SJSA1 (cell line): ENCODE measurements at regions not wholly inside any gene's neighbourhood (a gene's known extent, or its start where the extent isn't known, plus 50 kb on each side); places are given as distances from the start of the nearest gene placed in this dataset.

Source experiments
- DNase-seq, 2 experiments: peaks; one replicate each; pipeline ENCODE4 v3.0.0-alpha.2; 2015 to 2020; ENCODE audit warnings: low spot score in 2 of 2, low read depth in 1 of 2
- H3K27ac ChIP-seq: fragments of 250-450 bp; sonication (Bioruptor Pico); 2 replicates; pipeline ENCODE4 v1.5.1; 2020; ENCODE audit warnings: mild to moderate bottlenecking, moderate library complexity
- H3K27me3 ChIP-seq: fragments of 250-450 bp; sonication (Bioruptor Pico); replicated peaks from 2 replicates; pipeline ENCODE4 v1.5.1; 2020; ENCODE audit warnings: mild to moderate bottlenecking, moderate library complexity
- H3K36me3 ChIP-seq: fragments of 250-450 bp; sonication (Bioruptor Pico); 2 replicates; pipeline ENCODE4 v1.5.1; 2020; ENCODE audit warnings: mild to moderate bottlenecking
- H3K4me1 ChIP-seq: fragments of 250-450 bp; sonication (Bioruptor Pico); replicated peaks from 2 replicates; pipeline ENCODE4 v1.6.1; 2021; ENCODE audit warnings: mild to moderate bottlenecking
- H3K4me3 ChIP-seq: fragments of 250-450 bp; sonication (Bioruptor Pico); 2 replicates; pipeline ENCODE4 v1.5.1; 2020; ENCODE audit warnings: mild to moderate bottlenecking
- H3K9me3 ChIP-seq: fragments of 250-450 bp; sonication (Bioruptor Pico); replicated peaks from 2 replicates; pipeline ENCODE4 v1.5.1; 2020; ENCODE audit warnings: mild to moderate bottlenecking

DNA sequence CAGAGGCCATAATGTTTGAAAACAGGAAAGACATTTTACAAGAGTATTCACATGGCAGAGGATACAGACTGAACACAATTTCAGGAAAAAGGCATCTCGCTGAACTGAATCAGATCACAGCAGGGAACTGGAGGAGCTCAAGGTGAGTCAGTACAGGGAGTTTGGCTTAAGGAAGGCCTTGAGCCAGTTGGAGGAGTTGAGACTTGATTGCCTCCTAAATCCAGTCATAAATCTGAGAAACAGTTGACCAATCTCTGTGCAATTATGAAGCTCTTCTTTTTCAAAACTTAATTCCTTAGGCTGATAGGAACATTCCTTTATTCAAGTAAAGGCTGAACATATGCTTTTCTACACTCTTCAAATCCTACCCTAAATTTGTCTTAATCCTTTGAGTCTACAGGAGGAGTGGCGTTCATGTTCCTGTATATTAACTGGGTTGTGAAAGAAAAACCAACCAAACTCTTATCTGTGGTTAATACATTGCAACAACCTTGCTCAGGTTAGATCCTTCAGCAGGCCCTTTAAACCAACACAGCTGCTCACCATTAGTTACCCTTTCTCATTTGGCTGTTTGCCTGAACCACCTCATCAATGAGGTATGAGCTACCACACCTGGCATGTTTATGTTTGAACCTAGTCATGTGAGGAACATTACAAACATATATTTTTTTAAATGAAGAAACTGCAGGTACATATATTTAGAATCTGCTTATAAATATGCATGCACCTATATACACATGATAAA lies 404.1 kb upstream of the ATP11B start:
- DNase-seq = no peak
- Histone ChIP-seq H3K4me3 (no peak overlapping the region), H3K4me1 (peaks cover 6% of the 10 kb centered on the region), H3K27ac (no peak overlapping the region), H3K9me3 (no peaks in the 10 kb centered on the region), H3K36me3 (no peaks in the 10 kb centered on the region), H3K27me3 (no peaks in the 10 kb centered on the region)

DNA sequence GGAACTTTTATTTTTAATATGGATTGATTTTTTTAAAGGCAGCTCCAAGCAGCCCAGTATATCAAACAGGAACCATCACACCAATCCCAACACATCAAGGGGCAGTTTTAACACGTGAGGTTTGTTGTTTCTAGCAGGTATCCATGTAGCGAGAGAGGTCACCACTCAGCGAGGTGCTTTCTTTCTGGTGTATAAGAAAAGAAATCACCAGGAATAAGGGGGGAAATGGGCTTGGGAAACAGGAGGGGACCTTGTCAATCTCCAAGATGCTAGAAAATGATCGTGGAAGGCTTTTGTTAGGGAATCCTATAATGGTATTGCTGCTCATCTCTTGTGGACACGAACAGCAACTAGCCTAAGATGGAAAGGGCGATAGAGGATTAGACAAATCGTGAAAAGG lies 402.9 kb upstream of the ATP11B start:
- Histone ChIP-seq H3K9me3 (no peaks in the 10 kb centered on the region), H3K27ac (no peak overlapping the region), H3K4me1 (peaks cover 6% of the 10 kb centered on the region), H3K4me3 (no peak overlapping the region), H3K36me3 (no peaks in the 10 kb centered on the region), H3K27me3 (no peaks in the 10 kb centered on the region)
- no peak for DNase-seq

DNA sequence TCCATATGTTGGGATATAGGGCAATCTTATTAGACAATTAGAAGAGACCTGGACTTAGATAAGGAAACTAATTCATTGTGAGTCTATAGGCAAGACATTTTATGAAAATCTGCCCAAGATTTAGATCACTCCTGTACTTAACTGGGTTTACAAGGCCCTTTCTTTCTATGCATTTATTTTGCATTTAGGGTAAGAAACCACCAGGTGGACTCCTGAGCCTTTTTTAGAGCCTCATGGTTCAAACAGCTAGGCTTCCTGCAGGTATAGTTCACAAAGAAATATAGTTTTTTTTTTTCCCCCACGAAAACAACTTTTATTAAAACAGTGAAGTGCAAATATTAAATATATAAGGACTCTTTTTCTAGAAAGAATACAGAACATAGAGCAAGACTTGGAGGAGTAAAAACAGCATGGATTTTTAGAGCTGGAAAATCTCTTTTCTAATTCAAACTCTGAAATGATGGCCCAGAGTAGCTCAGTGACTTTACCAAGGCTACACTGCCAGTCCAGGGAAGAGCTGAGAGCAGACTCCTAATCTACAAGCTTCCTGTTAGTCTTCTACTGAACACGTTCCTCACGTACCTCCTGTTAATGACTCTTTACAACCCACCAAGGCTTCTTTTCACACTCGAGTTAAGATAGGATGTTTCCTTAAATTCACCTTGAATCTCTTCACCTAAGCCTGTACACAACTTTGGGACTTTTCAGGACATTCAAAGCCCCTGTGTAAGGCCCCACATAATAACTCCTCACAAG lies 400.9 kb upstream of the ATP11B start:
- H3K4me1 ChIP-seq = peaks cover 6% of the 10 kb centered on the region
- H3K9me3 ChIP-seq = no peaks in the 10 kb centered on the region
- DNase-seq = no peak
- no peaks in the 10 kb centered on the region for H3K36me3 ChIP-seq
- H3K4me3 ChIP-seq = no peak overlapping the region
- no peaks in the 10 kb centered on the region for H3K27me3 ChIP-seq
- H3K27ac ChIP-seq = no peak overlapping the region

DNA sequence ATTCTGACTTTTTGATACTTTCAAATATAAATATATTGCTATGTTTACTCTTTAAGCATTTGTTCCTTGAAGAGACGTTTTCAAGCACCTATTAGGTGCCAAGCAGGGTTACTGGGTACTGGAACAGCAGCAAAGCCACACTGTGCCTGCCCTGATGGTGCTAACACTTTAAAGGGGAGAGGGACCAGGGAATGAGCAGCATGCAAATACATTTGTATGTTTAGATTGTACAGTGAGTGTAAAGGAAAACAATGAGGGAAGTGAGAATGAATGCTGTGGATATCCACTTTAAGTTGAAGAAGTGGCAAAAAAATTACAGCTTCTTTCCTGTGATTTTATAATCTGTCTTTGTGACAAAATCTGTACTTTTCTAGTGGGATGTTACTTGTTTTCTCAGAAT lies 400.2 kb upstream of the ATP11B start:
- no peak overlapping the region for H3K27ac ChIP-seq
- peaks cover 6% of the 10 kb centered on the region for H3K4me1 ChIP-seq
- no peaks in the 10 kb centered on the region for H3K9me3 ChIP-seq
- no peaks in the 10 kb centered on the region for H3K27me3 ChIP-seq
- no peak overlapping the region for H3K4me3 ChIP-seq
- H3K36me3 ChIP-seq = no peaks in the 10 kb centered on the region
- DNase-seq = no peak

DNA sequence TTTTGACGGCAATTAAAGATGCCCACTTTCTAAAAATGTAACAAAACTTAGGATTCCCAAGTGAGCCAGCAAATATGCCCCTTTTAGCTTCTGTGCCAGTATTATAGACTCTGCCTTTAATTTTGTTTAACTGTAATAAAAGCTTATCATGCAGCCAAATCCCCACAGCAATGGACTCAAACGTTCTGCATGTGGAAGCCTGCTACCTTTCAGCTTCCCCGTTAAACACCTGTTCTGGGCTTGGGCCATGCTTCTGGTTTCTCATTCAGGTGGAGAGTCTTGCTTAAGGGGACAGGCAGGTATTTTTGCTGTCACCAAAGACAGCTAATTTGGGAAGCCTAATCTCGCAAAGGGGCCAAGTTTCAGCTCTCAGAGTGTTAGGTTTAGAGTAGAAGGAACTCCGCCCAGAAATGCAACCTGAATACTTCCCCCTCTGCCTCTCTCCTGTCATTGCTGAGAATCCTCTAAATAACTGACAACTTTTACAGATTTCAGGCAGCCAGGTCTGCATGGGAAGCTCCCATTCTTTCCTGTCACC lies 399.4 kb upstream of the ATP11B start:
- Histone ChIP-seq H3K27me3 (no peaks in the 10 kb centered on the region), H3K9me3 (no peaks in the 10 kb centered on the region), H3K27ac (no peak overlapping the region), H3K36me3 (no peaks in the 10 kb centered on the region), H3K4me1 (peaks cover 2% of the 10 kb centered on the region), H3K4me3 (no peak overlapping the region)
- no peak for DNase-seq

DNA sequence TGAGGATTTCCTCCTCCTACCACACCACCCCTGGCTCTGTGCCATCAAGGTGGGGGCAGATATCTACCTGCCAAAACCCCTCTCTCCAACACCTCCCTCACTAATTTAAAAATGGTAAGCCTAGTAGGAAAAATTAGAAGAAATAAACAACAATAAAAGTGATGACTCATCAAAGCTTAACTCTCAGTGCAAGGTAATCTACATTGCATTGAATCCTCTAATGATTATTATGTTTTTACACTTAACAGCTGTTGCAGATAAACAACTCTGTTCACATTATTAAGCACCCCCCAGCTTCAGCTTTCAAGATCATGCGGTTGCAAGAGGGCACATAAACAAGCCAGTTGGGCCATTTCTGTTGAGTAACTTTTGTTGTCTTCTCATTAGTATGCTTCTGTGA lies 396.1 kb upstream of the ATP11B start:
- no peak for DNase-seq
- Histone ChIP-seq H3K36me3 (no peaks in the 10 kb centered on the region), H3K9me3 (no peaks in the 10 kb centered on the region), H3K4me1 (peaks cover 4% of the 10 kb centered on the region), H3K4me3 (no peak overlapping the region), H3K27me3 (no peaks in the 10 kb centered on the region), H3K27ac (no peak overlapping the region)

DNA sequence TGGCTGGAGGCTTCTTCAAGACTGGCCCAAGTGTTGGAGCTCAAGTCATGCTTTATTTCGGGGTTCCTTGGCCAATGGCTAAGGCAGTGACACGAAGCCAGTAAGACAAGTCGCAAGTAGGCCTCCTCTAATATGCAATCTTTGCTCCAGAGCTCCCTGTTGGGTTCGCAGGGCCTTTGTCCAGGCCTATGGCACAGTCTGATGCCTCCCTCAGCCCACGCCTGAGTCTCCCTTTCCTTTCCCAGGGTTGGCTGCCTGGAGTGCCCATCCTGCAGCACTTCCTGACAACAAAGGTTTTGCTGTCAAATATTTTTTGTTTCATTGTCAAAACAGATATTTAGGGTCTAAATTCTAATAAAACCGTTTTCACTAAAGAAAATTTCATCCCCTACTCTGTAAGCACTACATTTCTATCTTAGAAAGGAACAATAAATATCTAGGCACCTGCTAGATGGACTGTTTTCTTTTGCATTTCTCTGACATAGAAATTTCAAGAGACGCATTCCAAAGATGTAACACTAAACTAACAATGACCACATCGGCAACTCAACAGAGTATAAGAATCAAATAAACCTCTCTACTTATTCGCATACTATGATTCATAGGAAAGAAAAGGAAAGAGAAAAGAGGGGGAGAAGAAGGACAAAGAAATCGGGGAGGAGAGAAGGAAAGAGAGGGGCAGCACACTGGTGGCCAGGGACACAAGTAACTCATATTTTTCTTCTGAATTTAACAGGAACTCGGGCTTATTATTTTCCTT lies 393.1 kb upstream of the ATP11B start:
- Histone ChIP-seq H3K9me3 (no peaks in the 10 kb centered on the region), H3K4me3 (no peak overlapping the region), H3K36me3 (no peaks in the 10 kb centered on the region), H3K27ac (no peak overlapping the region), H3K27me3 (no peaks in the 10 kb centered on the region), H3K4me1 (peaks cover 5% of the 10 kb centered on the region)
- peak in 1 of 2 experiments; percentile 37 for DNase-seq

DNA sequence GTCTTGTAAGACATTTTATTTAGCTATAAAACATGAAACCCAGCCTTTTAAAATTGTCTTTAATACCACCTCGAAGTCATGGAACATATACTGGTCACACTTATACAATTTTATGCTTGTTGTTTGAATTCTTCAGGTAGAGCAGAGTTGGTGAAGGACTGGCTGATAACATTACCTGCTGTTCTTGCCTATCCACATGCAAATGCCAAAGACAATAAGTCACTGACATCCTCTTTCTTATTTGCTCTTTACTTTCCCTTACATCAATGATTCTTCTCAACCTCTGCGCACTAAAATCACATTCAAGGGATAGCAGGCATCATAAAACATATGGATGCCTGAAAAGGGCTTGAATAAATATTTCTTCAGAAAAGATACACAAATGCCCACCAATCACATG lies 392.5 kb upstream of the ATP11B start:
- no peak overlapping the region for H3K4me3 ChIP-seq
- H3K27me3 ChIP-seq = no peaks in the 10 kb centered on the region
- no peaks in the 10 kb centered on the region for H3K9me3 ChIP-seq
- H3K36me3 ChIP-seq = no peaks in the 10 kb centered on the region
- H3K27ac ChIP-seq = no peak overlapping the region
- no peak for DNase-seq
- peaks cover 12% of the 10 kb centered on the region for H3K4me1 ChIP-seq

DNA sequence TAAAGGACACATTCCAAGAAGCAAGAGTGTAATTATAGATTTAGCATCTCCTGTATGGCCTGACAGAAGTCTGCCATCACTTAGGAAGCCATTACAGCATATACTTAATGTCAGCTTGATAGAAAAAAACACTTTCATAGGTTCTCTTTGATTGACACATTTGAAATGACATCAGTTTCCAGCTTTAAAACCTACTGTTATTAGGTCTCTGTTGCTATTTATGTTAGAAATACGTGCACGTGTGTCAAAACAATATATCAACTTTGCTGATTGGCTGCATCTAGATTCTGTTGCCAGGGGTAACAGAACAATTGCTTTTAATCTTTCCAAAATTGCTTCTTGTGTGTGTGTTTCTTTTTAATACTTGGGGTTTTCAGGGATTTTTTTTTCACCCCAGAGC lies 389.3 kb upstream of the ATP11B start:
- Histone ChIP-seq H3K27me3 (no peaks in the 10 kb centered on the region), H3K27ac (no peak overlapping the region), H3K4me3 (no peak overlapping the region), H3K4me1 (peaks cover 17% of the 10 kb centered on the region), H3K36me3 (no peaks in the 10 kb centered on the region), H3K9me3 (no peaks in the 10 kb centered on the region)
- no peak for DNase-seq

DNA sequence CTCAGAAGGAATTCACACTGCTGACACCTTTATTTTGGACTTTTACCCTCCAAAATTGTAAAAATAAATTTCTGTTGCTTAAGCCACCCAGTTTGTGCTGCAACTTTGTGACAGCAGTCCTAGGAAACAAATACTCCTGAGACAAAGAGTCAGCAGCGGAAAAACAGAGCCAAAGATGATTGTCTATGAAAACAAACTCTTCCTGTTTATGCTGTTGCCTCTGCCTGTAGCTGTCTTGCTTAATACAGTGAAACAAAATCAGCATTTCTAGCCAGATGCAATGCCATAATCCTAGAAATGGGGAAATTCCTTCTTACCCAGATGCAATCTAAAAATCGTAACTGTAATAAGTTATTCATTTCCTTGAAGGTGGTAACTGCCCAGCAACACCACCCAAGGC lies 387.5 kb upstream of the ATP11B start:
- peaks cover 14% of the 10 kb centered on the region for H3K4me1 ChIP-seq
- peak in 1 of 2 experiments; percentile 42 for DNase-seq
- no peaks in the 10 kb centered on the region for H3K36me3 ChIP-seq
- H3K9me3 ChIP-seq = no peaks in the 10 kb centered on the region
- H3K4me3 ChIP-seq = no peak overlapping the region
- H3K27ac ChIP-seq = peak overlapping the region; percentile 33
- H3K27me3 ChIP-seq = no peaks in the 10 kb centered on the region

DNA sequence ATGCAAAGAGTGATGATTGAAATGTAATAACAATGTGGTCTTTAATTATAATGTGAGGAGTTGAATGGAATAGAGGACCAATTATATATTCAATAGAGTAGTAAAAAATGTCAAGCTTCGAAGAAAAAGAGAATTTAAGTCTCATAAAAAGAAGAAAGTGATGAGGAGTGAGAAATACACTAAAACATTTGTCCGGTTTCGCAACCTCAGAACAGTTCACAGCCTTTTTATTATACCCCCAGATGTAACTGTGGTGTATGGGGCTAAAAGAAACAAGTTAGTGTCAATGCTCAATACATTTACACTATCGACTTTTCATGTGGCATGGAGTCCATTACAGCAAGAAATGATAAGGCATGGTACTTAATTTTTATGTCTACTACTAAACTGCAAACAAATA lies 386.5 kb upstream of the ATP11B start:
- Histone ChIP-seq H3K9me3 (no peaks in the 10 kb centered on the region), H3K36me3 (no peaks in the 10 kb centered on the region), H3K4me1 (peaks cover 14% of the 10 kb centered on the region), H3K4me3 (no peak overlapping the region), H3K27me3 (no peaks in the 10 kb centered on the region), H3K27ac (no peak overlapping the region)
- DNase-seq = no peak

DNA sequence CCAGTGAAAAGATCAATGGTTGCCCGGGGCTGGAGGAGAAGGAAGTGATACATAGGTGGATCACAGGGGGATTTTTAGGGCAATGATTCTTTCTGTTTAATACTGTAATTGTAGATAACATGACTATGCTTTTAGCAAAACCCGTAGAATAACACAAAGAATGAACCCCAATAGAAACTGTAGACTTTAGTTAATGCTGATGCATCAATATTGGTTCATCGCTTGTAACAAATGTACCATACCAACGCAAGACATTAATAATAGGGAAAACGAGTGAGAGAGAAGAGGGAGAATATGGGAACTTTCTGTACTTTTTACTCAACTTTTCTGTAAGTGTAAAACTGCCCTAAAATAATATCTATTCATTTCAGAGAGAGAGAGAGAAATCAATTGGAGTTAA lies 383.3 kb upstream of the ATP11B start:
- no peak overlapping the region for H3K4me3 ChIP-seq
- H3K27me3 ChIP-seq = no peaks in the 10 kb centered on the region
- DNase-seq = no peak
- no peaks in the 10 kb centered on the region for H3K9me3 ChIP-seq
- peaks cover 13% of the 10 kb centered on the region for H3K4me1 ChIP-seq
- H3K36me3 ChIP-seq = no peaks in the 10 kb centered on the region
- H3K27ac ChIP-seq = no peak overlapping the region

DNA sequence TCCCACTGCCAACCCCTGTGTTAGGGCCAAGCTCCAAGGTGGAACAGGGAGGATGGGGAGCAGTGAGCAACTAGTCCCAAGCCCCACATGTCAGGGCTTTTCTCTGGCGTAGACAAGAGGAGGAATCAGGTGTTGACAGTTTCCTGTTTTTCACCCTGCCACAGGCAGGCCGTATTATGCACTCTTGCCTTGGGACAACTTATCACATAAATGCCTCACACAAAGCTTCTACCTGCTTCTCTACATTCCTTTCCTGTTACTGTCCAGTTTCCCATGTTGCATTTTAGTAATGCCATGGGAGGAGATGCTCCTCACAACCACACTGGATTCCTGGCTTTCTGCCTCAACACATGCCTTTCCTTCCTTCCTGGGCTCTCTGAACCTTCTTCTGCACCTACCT lies 381.2 kb upstream of the ATP11B start:
- Histone ChIP-seq H3K4me1 (no peaks in the 10 kb centered on the region; the same call in 1 of the 2 replicates), H3K36me3 (no peaks in the 10 kb centered on the region), H3K27ac (no peak overlapping the region), H3K9me3 (no peaks in the 10 kb centered on the region), H3K27me3 (no peaks in the 10 kb centered on the region), H3K4me3 (no peak overlapping the region)
- DNase-seq = no peak

DNA sequence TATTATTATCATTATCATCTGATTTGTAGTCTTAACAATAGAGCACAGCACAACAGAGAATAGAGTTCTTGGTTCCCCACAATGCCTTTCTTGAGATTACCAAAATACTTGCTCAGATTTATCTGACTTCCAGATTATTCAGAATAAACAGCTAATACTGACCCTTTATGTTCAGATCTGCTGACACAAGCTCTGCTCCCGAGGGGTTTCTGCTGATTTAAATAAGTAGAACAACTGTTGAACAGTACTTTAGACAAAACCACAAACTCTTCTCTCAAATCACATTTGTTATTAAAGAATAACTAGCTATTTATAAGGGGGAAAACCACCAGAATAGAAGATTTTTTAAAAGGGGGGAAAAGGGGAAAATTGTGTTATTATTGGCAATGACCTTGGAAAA lies 380.2 kb upstream of the ATP11B start:
- H3K9me3 ChIP-seq = no peaks in the 10 kb centered on the region
- no peak for DNase-seq
- no peak overlapping the region for H3K27ac ChIP-seq
- H3K36me3 ChIP-seq = no peaks in the 10 kb centered on the region
- no peaks in the 10 kb centered on the region for H3K27me3 ChIP-seq
- H3K4me3 ChIP-seq = no peak overlapping the region
- no peaks in the 10 kb centered on the region; the same call in 1 of the 2 replicates for H3K4me1 ChIP-seq
